Activated CD8-positive, alpha-beta memory T cell treated with anti-CD3 and anti-CD28 coated beads for 48 hours (primary cell): ENCODE measurements at regions not wholly inside any gene's neighbourhood (a gene's known extent, or its start where the extent isn't known, plus 50 kb on each side); places are given as distances from the start of the nearest gene placed in this dataset.
"Not testable (repeated sequence)": the region's sequence is repeated elsewhere in the genome, so short reads cannot be mapped to it uniquely, and the experiment has no call there.

ENCODE experiments used
- DNase-seq, 3 experiments: peaks; one replicate each; pipeline ENCODE4 v3.0.0-alpha.2; 2020; ENCODE audit warnings: low read depth in 2 of 3, low spot score in 2 of 3

DNA sequence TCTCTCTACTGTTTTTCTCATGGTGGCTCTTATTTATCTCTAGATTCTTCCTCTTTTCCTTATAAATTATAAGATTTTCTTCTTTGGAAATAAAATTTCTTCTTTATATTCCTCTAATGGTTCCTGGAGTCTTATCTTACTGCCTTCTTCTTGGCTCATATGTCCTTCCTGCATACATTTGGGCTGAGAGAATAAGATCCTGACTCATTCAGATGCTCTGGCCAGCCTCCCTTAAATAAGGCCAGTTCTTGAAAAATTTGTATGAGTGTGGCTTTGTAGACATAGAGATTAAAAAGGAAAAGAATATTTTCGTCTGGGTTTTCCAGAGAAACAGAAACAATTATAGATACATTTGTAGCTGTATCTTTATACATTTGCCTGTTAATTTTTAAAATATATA, 411.3 kb downstream of the KIF20B start:
- no peak for DNase-seq

DNA sequence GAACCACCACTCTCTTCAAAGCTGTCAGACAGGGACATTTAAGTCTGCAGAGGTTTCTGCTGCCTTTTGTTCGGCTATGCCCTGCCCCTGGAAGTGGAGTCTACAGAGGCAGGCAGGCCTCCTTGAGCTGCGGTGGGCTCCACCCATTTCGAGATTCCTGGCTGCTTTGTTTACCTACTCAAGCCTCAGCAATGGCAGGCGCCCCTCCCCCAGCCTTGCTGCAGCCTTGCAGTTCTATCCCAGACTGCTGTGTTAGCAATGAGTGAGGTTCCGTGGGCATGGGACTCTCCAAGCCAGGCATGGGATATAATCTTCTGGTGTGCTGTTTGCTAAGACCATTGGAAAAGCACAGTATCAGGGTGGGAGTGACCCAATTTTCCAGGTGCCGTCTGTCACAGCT, 417.2 kb downstream of the KIF20B start:
- DNase-seq: not testable (repeated sequence)

DNA sequence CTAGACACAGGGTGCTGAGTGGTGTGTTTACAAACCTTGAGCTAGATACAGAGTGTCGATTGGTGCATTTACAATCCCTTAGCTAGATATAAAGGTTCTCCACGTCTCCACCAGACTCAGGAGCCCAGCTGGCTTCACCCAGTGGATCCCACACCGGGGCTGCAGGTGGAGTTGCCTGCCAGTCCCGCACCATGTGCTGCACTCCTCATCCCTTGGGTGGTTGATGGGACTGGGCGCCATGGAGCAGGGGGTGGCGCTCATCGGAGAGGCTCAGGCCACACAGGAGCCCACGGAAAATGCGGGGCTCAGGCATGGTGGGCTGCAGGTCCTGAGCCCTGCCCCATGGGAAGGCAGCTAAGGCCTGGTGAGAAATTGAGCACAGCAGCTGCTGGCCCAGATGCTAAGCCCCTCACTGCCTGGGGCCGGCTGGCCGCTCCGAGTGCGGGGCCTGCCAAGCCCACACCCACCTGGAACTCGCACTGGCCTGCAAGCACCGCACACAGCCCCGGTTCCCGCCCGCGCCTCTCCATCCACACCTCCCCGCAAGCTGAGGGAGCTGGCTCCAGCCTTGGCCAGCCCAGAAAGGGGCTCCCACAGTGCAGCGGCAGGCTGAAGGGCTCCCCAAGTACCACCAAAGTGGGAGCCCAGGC, 418.4 kb downstream of the KIF20B start:
- not testable (repeated sequence) for DNase-seq

DNA sequence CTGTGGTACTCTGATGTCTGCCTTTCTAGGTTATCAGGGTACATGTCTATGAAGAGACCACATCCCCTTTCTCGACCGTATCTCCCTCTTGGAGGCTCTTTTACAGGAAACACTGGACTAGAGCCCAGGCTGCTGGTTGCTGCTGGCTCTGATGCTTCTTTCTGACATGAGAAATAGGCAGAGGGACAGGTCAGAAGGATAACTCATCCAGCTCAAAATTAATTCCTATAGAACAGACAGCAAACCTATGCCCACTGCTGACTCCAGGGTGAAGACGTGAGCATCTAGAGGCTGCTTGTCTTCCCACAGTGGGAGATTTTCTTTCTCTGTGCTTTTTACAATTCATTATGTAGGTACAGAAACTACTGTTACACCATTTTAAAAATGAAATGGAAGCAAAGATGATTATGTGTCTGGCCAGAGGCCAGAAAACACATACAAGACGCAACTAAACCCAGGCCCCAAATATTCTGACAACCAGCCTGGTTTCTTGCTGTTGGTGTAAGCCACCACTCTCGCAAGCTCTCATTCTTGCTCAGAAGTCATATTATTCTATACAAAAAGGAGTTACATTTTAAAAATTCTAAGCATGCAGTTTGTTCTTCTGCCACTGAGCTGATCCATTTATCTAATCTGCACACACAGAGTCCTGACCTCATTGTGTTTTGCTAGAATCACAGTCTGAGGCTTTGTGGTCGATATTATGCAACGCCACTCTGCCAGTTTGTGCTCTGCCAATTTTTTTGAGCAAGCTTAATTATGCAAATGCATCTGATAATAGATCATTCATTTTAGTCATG, 424.3 kb downstream of the KIF20B start:
- DNase-seq: no peak

DNA sequence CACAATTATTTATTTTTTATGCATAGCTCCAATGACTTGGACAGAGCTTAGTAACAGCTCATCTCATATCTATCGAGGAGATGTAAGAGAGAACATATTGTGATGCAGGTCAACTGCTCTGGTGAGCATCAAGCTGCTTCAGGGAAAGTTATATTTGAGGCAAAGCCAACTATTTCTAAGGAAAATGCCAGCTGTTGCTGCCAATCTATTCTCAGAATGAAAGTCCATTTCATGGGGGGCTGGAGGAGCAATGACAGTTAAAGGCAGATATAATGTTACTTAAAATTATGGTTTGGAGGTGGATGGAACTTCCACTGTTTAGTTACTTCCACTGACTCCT, 424.8 kb downstream of the KIF20B start:
- DNase-seq: no peak

DNA sequence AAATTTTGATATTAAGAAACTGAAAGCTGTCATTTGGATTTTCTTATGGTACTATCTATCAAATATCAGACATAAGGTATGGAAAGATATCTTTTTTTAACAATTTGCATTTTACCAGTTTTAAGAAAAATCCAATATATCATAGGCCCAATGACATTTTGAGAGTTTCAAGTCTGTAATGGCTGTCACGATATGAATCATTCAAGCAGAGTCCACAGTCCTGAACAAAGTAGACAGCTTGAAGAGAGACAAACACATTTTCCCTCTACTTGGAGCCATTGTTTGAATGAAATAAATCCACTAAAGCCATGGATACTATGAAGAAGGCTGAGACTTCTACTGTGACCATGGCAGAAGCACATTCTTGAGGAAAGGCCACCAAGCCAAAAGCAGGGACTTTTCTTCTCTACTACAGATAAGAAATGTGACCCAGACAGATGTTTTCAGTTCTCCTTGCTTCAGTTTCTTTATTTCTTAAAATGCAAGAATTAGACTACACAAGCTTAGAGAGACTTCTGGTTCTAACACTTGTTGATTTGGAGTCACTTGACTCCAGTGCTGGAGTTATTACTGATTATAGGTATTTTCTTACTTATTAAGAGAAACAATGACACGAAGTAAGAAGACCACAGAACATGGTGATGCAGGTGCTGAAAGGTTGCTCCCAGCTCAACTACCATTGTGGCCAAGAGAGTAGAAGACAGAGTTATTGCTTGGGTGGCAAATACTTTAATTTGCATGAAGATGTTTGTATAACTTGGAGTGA, 429.1 kb downstream of the KIF20B start:
- no peak for DNase-seq

DNA sequence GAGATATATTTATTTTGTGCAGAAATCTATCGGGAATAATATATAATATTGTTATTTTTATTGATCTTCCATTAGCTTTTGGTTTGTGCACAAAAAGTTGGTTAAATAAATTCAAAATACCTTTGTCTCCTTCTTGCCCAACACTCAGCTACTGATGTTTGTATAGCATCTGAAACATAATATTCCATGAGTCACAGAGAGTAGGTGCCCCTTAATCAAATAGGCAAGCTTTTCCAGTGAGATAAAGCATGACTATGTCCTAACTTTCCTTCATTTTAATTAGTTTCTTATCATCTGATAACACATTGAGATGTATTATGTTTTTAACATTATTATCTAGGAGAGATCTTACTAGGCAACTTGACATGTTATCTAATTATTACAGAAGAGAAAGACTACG, 432.2 kb downstream of the KIF20B start:
- no peak for DNase-seq

DNA sequence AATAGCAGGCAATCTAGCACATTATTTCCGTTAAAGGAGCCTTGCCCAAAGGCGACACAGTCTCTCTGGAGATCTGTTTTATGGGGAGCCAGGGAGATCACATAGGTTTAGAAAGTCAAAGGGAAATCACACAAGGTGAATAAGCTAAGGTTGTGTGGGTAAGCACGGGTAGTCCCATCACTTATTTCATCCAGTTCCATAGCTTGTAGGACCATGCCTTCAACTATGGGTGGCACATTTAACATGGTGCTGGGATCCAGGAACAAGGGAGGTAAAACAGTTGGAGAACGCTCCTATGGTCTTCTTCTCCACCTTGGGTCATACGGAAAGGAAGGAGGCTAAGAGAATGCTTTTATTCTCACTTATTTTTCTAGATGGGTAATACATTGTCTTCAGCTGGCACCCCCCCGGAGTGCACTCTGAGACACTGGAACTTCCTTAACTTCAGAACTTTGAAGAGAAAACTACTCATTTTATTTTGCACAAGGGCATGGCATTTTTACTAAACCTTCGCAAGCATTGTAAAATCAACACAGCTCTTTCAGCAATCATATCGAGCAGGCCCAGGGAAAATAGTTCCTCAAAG, 435.4 kb downstream of the KIF20B start:
- no peak for DNase-seq

DNA sequence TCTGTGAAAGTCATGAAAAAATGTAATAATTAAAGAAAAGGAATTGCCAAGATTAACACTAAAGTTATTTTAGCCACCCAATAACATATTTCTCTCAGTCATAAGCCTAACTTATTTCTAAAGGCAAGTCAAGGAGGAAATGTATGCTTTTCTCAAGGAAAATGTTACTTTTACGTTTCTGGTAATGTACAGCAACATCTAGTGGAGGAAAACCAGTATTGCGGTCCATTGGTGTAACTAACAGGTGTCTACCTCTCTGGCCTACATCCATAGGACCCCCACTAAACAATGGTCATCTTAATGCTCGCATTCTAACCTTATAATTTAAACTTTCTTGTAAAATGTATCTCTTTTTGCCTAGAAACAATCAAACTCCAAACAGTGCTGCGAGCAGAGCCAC, 437.5 kb downstream of the KIF20B start:
- DNase-seq: no peak

DNA sequence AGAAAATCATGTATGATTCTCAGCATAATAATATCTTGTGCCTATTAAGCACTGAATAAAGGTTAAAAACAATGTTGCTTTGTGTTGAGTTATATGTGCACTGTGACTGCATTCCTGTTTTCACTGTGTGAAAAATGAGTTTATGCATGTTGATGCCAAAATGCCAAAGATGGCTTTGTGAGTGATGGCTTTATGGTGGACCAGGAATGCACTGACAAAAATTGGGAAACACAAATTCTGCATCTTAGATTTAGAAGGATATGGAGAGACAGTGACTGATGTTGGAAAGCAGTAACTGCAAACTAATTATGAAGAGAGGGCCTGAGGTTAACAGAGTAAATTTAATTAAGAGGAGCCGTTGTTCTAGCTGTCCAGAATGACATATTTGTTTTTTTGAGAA, 440.4 kb downstream of the KIF20B start:
- DNase-seq: no peak

DNA sequence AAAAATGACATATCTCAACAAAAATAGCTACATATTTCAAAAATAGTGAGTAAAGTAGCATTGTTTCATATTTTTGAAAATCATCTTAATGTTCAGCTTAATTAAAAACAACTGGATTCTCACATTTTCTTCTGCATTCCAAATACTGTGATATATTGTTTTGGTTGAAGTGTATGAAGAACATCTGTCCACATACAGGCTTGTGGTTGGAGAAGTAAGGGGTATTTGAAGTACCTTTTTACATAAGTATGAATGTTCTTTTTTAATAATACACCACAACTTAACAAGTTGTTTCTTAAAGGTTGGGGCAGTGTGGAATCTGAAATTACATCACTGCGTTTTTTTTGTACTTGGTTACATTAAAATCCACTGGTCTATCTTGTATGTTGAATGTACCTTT, 442.5 kb downstream of the KIF20B start:
- no peak for DNase-seq

DNA sequence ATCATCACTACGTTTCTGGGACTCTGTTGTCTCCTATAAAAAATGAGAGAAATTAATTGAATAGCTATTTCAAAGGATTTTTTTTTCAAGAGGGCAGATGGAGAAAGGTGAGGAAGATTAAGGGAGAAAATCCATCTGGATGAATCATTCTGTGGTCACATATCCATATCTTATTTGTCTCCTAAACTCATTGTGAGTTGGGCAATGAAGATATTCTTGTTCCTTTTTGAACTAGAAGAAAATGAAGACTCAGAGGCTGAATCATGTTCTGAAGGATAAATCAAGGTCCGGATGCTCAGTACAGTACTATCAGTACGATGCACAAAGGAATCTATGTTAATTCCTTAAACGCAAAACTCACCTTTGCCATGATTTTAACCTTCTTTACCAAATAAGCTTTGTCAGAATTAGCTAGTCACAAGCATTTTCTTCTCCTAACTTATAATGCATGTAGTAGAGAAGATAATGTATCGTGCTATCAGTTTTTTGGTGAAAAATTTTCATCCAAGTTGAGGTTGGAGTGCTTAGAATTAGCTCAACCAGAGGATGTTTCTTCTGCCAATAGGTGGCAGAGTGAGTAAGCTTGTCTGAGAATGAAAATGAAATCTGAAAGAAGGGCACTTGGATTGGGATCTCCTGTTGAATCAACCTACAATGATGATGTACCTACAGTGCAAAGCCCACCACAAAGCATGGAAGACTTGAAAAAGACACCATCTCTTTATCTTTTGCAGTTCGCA, 446.9 kb downstream of the KIF20B start:
- DNase-seq: no peak

DNA sequence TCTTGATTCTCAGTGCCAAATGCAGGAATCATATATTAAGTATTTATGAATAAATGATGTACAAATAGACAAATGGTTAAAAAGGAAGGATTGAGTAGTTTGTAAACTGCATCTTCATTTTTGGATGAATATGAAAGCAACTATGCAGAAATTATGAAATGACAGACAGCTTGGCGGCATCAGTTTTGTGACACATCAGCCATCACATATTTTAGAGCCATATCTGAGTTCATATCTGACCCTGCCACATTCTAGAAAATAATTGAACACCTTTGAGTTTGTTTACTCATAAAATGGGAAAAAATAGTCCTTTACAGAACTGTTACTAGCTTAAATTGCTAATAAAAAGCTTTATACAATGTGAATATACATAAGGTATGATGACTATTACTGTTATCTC, 448.2 kb downstream of the KIF20B start:
- no peak for DNase-seq

DNA sequence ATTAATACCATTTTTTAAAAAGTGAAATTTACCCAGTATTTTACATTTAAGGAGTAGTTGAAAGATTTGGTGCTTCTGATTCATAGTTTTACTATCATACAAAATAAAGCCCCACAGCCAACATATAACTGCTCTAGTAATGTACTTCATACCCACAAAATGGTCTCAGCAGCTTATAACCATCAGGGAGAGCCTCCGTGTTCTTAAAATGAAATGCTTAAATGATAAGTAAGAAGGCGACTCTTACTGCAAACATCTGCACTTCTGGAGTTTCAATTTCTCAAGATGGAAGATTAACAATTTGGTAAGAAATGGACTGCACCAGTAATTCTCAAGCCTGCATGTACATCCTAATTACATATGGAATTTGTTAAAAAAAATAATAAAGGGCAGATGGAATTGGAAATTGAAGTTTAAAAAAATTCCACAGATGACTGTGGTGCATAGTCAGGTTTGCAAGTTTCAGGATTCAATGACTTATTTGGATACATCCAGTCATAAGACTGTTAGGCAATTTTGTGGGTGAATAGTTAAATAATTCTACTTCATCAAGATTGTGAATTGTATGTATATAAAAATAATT, 461.0 kb downstream of the KIF20B start:
- DNase-seq: no peak

DNA sequence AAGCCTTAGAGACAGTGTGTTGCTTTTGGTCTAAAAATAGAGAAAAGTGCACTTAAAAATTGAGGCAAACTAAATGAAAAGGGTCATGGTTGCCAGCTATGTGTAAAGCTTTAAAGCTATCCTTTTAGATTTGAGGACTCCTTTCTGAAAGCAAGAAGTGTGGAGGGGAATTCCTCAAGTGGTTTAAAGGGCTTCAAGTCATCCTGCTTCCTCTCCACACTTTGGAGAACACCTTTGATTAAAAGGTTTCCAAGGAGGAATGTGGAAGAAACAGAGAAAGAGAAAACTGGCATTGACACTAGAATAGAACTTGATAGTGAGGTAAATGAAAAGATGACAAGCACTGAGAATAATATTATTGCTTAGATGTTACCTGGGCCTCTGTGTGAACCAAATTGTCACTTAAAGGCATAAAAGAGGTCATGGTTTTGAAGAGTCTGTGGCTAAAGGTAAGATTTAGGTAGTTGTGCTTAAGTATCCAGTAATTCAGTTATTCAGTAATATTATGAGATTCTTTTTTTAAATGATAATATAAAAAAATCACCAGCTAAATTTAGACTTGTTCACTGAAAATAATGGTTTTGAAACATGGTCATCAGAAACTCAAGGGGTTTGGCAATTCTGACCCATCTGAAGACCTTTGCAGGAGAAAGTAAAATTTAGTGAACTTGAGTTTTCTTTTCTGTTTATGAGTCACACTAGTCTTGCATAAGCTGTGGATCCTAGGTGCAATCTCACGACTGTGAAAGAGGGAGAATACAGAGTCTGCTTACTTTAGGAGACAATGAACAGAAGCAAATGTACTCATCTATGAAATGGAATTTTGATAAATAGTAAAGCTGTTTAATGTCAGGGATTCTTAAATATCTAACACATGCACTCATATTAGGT, 466.0 kb downstream of the KIF20B start:
- no peak for DNase-seq

DNA sequence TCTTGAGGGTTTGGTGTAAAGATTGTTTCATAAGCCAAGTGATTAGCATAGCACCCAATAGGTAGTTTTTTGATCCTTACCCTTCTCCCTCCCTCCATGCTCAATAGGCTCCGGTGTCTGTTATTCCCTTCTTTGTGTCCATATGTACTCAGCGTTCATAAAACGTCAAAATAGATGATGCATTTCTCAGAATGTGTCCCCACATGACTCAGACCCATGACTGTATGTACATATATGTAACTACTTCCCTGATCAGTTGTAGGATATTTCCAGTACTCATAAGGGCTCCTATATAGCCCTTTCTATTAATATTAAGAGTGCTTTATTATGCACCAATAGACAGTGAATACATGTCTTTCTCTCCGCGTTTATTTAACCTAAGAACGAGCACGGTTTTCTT, 466.9 kb downstream of the KIF20B start:
- no peak for DNase-seq

DNA sequence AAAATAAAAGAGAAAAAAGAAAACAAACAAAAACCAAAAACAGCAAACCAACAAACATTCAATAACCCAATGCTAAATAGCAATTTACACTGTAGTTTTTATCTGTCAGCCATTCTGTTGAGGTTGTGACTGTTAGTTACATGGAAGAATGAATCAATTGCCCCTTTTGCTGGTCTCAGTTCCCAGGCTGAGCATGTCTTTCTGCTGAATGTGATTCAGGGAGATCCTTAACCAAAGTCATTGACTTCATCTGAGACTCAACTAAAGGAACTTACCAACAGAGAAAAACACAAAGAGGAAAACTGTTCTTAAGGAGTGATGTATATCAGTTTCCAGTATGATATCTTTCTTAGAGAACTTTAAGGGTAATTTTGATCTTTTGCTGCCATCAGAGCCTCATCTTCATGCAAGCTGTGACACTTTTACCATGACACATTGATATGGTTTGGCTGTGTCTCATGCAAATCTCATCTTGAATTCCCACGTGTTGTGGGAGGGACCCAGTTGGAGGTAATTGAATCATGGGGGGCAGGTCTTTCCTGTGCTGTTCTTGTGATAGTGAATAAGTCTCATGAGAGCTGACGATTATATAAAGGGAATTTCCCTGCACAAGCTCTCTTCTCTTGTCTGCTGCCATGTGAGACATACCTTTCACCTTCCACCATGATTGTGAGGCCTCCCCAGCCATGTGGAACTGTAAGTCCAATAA, 469.8 kb downstream of the KIF20B start:
- no peak for DNase-seq

DNA sequence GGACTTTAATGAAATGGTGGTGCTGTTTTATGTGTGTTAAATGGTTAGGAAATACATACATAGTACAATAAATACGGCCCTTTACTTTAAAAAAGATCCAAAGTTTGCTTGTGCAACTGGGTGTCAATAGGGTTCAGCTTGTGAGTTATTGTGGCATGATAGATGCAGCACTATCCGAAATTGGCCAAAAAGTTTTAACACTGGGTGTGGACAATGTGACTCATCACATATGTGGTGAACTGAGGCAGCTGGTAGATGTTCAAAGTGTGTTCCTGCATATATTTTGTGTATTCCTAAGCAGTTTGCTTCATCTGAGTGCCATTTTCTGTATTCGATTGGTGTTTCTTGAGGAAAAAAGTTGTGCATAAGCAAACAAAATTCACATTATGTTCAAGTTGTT, 473.1 kb downstream of the KIF20B start:
- no peak for DNase-seq

DNA sequence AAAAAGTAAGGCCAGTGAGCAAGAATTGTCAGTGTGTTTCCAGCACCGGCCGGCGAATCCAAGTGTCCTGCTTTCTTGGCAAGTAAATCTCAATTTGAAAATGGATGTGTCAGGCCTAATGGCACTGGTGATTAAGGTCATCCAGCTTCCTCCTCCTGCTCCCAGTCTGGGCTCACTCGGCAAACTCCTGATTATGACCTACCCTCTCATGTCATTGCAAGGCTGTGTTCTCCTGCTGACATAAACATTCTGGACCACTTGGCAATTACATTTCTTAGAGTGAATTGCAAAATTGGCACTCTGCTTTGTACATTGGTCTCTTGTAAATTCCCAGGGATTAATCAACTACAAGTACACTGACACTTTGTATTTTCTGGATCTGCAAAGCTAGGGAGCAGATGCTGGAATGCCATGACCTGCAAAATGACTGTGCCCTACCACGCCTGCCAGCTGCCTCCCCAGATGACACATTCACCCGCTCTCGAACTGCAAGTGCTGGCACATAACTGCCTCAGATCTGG, 473.8 kb downstream of the KIF20B start:
- no peak for DNase-seq
